GM19455 (cell line): ENCODE measurements at regions not wholly inside any gene's neighbourhood (a gene's known extent, or its start where the extent isn't known, plus 50 kb on each side); places are given as distances from the start of the nearest gene placed in this dataset.
"Not testable (repeated sequence)": the region's sequence is repeated elsewhere in the genome, so short reads cannot be mapped to it uniquely, and the experiment has no call there.

ENCODE experiments used
- ATAC-seq: cut with Tn5 transposase; IDR thresholded peaks from one replicate; pipeline ENCODE4 v1.9.1; 2021; ENCODE audit not compliant: unreplicated experiment

GRCh38 chr3:169029674-169030285 is 633.7 kb downstream of the MECOM start:
- no peak for ATAC-seq

GRCh38 chr3:169028716-169029115 is 634.8 kb downstream of the MECOM start:
- ATAC-seq: no peak

GRCh38 chr3:169026543-169027182 is 636.8 kb downstream of the MECOM start:
- no peak for ATAC-seq

- ATAC-seq: no peak
Observed at GRCh38 chr3:169022457-169022856, 641.1 kb downstream of the MECOM start.

GRCh38 chr3:169020371-169020770 is 643.1 kb downstream of the MECOM start:
- ATAC-seq: no peak

GRCh38 chr3:169009453-169009852 is 654.1 kb downstream of the MECOM start:
- ATAC-seq: no peak

- no peak for ATAC-seq
Observed at GRCh38 chr3:169008776-169009358, 654.6 kb downstream of the MECOM start.

- ATAC-seq: no peak
Observed at GRCh38 chr3:169007145-169007544, 656.4 kb downstream of the MECOM start.

- not testable (repeated sequence) for ATAC-seq
Observed at GRCh38 chr3:169006398-169006797, 657.1 kb downstream of the MECOM start.

GRCh38 chr3:169002689-169003088 is 660.8 kb downstream of the MECOM start:
- no peak for ATAC-seq

- ATAC-seq: no peak
Observed at GRCh38 chr3:168998792-168999191, 664.7 kb downstream of the MECOM start.

- ATAC-seq: no peak
Observed at GRCh38 chr3:168997488-168997887, 666.0 kb downstream of the MECOM start.

GRCh38 chr3:168996622-168997021 is 666.9 kb downstream of the MECOM start:
- ATAC-seq: no peak

GRCh38 chr3:168995129-168995528 is 668.4 kb downstream of the MECOM start:
- ATAC-seq: no peak

- no peak for ATAC-seq
Observed at GRCh38 chr3:168991803-168992202, 671.7 kb downstream of the MECOM start.

- ATAC-seq: no peak
Observed at GRCh38 chr3:168990621-168991020, 672.9 kb downstream of the MECOM start.

GRCh38 chr3:168990134-168990533 is 673.4 kb downstream of the MECOM start:
- no peak for ATAC-seq

GRCh38 chr3:168989396-168989795 is 674.1 kb downstream of the MECOM start:
- no peak for ATAC-seq

GRCh38 chr3:168988853-168989252 is 674.7 kb downstream of the MECOM start:
- no peak for ATAC-seq

- ATAC-seq: no peak
Observed at GRCh38 chr3:168984872-168985271, 678.6 kb downstream of the MECOM start.

- ATAC-seq: no peak
Observed at GRCh38 chr3:168983046-168983445, 680.5 kb downstream of the MECOM start.

- ATAC-seq: no peak
Observed at GRCh38 chr3:168981396-168981795, 682.1 kb downstream of the MECOM start.
